Endothelial cell of umbilical vein (primary cell): ENCODE measurements at regions not wholly inside any gene's neighbourhood (a gene's known extent, or its start where the extent isn't known, plus 50 kb on each side); places are given as distances from the start of the nearest gene placed in this dataset.

Experiments
- BruUV-seq: library from RNA; stranded (reverse); fragments of 400-500 nt; replicated peaks from 2 replicates; lab custom pipeline; 2021; lab: Mats Ljungman, UMichigan
- CTCF ChIA-PET: fragments of 300-600, 350-600 bp; sonication (Branson Sonifier 250); formaldehyde crosslinking; loops from one replicate; lab custom pipeline; 2021; ENCODE audit warnings: antibody characterized with exemption, inconsistent platforms; lab: Charles Lee
- POLR2A ChIA-PET: fragments of 300-600, 350-600 bp; sonication (Branson Sonifier 250); formaldehyde crosslinking; loops from one replicate; lab custom pipeline; 2021; ENCODE audit warnings: antibody characterized with exemption, inconsistent platforms; lab: Charles Lee
- DNase-seq: peaks from one replicate; pipeline ENCODE4 v3.0.0-alpha.2; 2011; ENCODE audit warnings: low read depth, low spot score
- FAIRE-seq: peaks from 2 replicates; lab custom pipeline; 2011; peaks lifted over from hg19 to GRCh38; lab: Jason Lieb, UNC
- H2AFZ ChIP-seq: 2 replicates; pipeline ENCODE4 v1.6.0; 2012; ENCODE audit warnings: low read depth, low read length, control low read depth, inconsistent platforms
- H3K27ac ChIP-seq: 2 replicates; pipeline ENCODE4 v1.5.1; 2011; ENCODE audit warnings: low read depth, mild to moderate bottlenecking, control low read depth, low read length, moderate library complexity; ENCODE audit not compliant: insufficient read depth
- H3K27me3 ChIP-seq, 2 experiments: 2 replicates each; pipeline versions ENCODE4 v1.6.0 to v1.6.1; 2011; ENCODE audit warnings: low read length in 2 of 2, mixed read lengths in 1 of 2; ENCODE audit not compliant: control insufficient read depth in 2 of 2, insufficient read depth in 2 of 2
- H3K36me3 ChIP-seq, 2 experiments: 2 replicates in 1 of 2; 3 replicates in 1 of 2; pipeline ENCODE4 v1.5.1; 2011; ENCODE audit warnings: low read length in 2 of 2, mild to moderate bottlenecking in 1 of 2, moderate library complexity in 1 of 2; ENCODE audit not compliant: control insufficient read depth in 2 of 2, insufficient read depth in 2 of 2; ENCODE audit errors: extremely low read depth in 1 of 2
- H3K4me1 ChIP-seq: 3 replicates; pipeline ENCODE4 v1.5.1; 2011; ENCODE audit warnings: mild to moderate bottlenecking, low read length; ENCODE audit not compliant: control insufficient read depth, insufficient read depth; ENCODE audit errors: extremely low read depth
- H3K4me2 ChIP-seq: 2 replicates; pipeline ENCODE4 v1.6.1; 2011; ENCODE audit warnings: low read length, control low read depth, mixed read lengths; ENCODE audit not compliant: insufficient read depth
- H3K4me3 ChIP-seq, 3 experiments: fragments of 200-600 bp in 1 of 3; sonication (generic), shearing (Covaris generic) in 1 of 3; replicated peaks in 1 of 3; 2 replicates each; pipeline ENCODE4 v1.5.1; 2011 to 2016; ENCODE audit warnings: control low read depth in 3 of 3, low read length in 3 of 3, mild to moderate bottlenecking in 2 of 3, inconsistent platforms in 1 of 3, low read depth in 1 of 3, moderate library complexity in 1 of 3; ENCODE audit not compliant: insufficient read depth in 1 of 3
- H3K79me2 ChIP-seq: 2 replicates; pipeline ENCODE4 v1.6.0; 2012; ENCODE audit warnings: low read length, inconsistent platforms; ENCODE audit not compliant: control insufficient read depth, insufficient read depth
- H3K9ac ChIP-seq: replicated peaks from 2 replicates; pipeline ENCODE3; 2011; ENCODE audit warnings: low read length, control low read depth; ENCODE audit not compliant: insufficient read depth; ENCODE audit errors: extremely low read depth
- H3K9me1 ChIP-seq: replicated peaks from 3 replicates; pipeline ENCODE4 v1.6.0; 2011; ENCODE audit warnings: mild to moderate bottlenecking, low read length; ENCODE audit not compliant: control insufficient read depth, insufficient read depth; ENCODE audit errors: extremely low read depth
- H3K9me3 ChIP-seq: replicated peaks from 2 replicates; pipeline ENCODE4 v1.5.1; 2012; ENCODE audit warnings: low read length, inconsistent platforms; ENCODE audit not compliant: control insufficient read depth, insufficient read depth
- H4K20me1 ChIP-seq: replicated peaks from 2 replicates; pipeline ENCODE3; 2011; ENCODE audit warnings: mild to moderate bottlenecking, low read length; ENCODE audit not compliant: control insufficient read depth, insufficient read depth; ENCODE audit errors: extremely low read depth
- CTCF ChIP-seq, 2 donors: IDR thresholded peaks; 1 replicate in 1 of 2; 2 replicates in 1 of 2; pipeline ENCODE4 v1.5.1; 2011; ENCODE audit warnings: low read length in 2 of 2, mild to moderate bottlenecking in 2 of 2, moderate library complexity in 2 of 2, control low read depth in 1 of 2, inconsistent platforms in 1 of 2, low read depth in 1 of 2; ENCODE audit not compliant: insufficient read depth in 1 of 2; ENCODE audit errors: extremely low read depth in 1 of 2
- EZH2 ChIP-seq: IDR thresholded peaks from 2 replicates; pipeline ENCODE4 v1.6.1; 2012; ENCODE audit warnings: borderline replicate concordance, low read depth, mild to moderate bottlenecking, moderate library complexity, low read length, inconsistent platforms; ENCODE audit not compliant: severe bottlenecking
- FOS ChIP-seq: IDR thresholded peaks from 2 replicates; pipeline ENCODE4 v1.6.1; 2011; ENCODE audit warnings: mild to moderate bottlenecking, low read length, moderate library complexity, borderline replicate concordance; ENCODE audit not compliant: insufficient read depth
- GATA2 ChIP-seq: IDR thresholded peaks from 2 replicates; pipeline ENCODE4 v1.7.0; 2011; ENCODE audit warnings: low read depth, mild to moderate bottlenecking, moderate library complexity, mixed read lengths, low read length; ENCODE audit not compliant: insufficient read length, insufficient read depth
- JUN ChIP-seq: IDR thresholded peaks from 2 replicates; pipeline ENCODE4 v1.6.1; 2011; ENCODE audit warnings: borderline replicate concordance, low read depth; ENCODE audit not compliant: insufficient read length, insufficient read depth
- MYC ChIP-seq: IDR thresholded peaks from one replicate; pipeline ENCODE4 v1.6.1; 2011; ENCODE audit warnings: mild to moderate bottlenecking, low read depth, low read length
- POLR2A ChIP-seq: IDR thresholded peaks from 2 replicates; pipeline ENCODE4 v1.6.1; 2012; ENCODE audit warnings: low read depth, mild to moderate bottlenecking, control low read depth, low read length
- POLR2AphosphoS5 ChIP-seq: IDR thresholded peaks from 2 replicates; pipeline ENCODE4 v1.6.1; 2012; ENCODE audit warnings: low read depth, mild to moderate bottlenecking, control low read depth, low read length, moderate library complexity; ENCODE audit not compliant: insufficient read depth
- dilution Hi-C: fragments of 300-500 bp; cut with MboI; formaldehyde crosslinking; loops from one replicate; pipeline ENCODE4 v1.15.0; 2019; ENCODE audit warnings: low sequenced_read_pairs; ENCODE audit not compliant: extremely low pct_ligation_motif_present
- intact Hi-C: fragments of 100-400 bp; cut with micrococcal nuclease; formaldehyde crosslinking; loops from one replicate; pipeline ENCODE4 v1.10.0; 2022
- TF ChIP-seq, protein P1 (sequence below): IDR thresholded peaks from 2 replicates; pipeline ENCODE4 v1.6.1; 2011; ENCODE audit not compliant: insufficient read depth, insufficient read length

GRCh38 chr2:39893616-39894015 lies 114.6 kb upstream of the THUMPD2 start:
- FAIRE-seq (no peak), DNase-seq (no peak)
- Histone ChIP-seq H3K4me3 (no peak overlapping the region), H3K4me1 (no peaks in the 10 kb centered on the region), H3K27me3 (no peaks in the 10 kb centered on the region), H3K27ac (no peak overlapping the region), H2AFZ (no peak overlapping the region), H4K20me1 (no peaks in the 10 kb centered on the region), H3K9me1 (no peaks in the 10 kb centered on the region), H3K79me2 (no peaks in the 10 kb centered on the region), H3K36me3 (no peaks in the 10 kb centered on the region), H3K4me2 (no peak overlapping the region), H3K9me3 (no peaks in the 10 kb centered on the region), H3K9ac (no peak overlapping the region)
- ChIA-PET POLR2A (no interaction called here), CTCF (no interaction called here)
- dilution Hi-C loops: no loop called here
- intact Hi-C loops: no loop called here
- TF ChIP-seq FOS: no peak
- TF ChIP-seq MYC: no peak
- TF ChIP-seq JUN: no peak
- TF ChIP-seq GATA2: no peak
- TF ChIP-seq POLR2A: no peak
- TF ChIP-seq, protein P1, sequence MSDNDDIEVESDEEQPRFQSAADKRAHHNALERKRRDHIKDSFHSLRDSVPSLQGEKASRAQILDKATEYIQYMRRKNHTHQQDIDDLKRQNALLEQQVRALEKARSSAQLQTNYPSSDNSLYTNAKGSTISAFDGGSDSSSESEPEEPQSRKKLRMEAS: no peak
- no peak for TF ChIP-seq EZH2
- TF ChIP-seq POLR2AphosphoS5: no peak
- no peak for TF ChIP-seq CTCF (IDR thresholded peaks at IDR 0.05; ENCODE audit: extremely low read depth in 1 of 2, insufficient read depth in 1 of 2, low read depth in 1 of 2, low read length in 2 of 2)
- no TSS peak for BruUV-seq
